Motor neuron (in vitro differentiated cells): ENCODE measurements at regions not wholly inside any gene's neighbourhood (a gene's known extent, or its start where the extent isn't known, plus 50 kb on each side); places are given as distances from the start of the nearest gene placed in this dataset.
"Not testable (repeated sequence)": the region's sequence is repeated elsewhere in the genome, so short reads cannot be mapped to it uniquely, and the experiment has no call there.

Experiments
- ATAC-seq, 8 experiments: fragments of 200-7000 bp; cut with Tn5 transposase; replicated peaks in 6 of 8; 2 replicates each; pipeline ENCODE4 v1.8.0; 2021; ENCODE audit warnings: mild to moderate bottlenecking in 8 of 8, moderate library complexity in 8 of 8
- H3K27ac ChIP-seq, 2 donors: fragments of 250-450 bp; sonication (Bioruptor Pico); 2 replicates each; pipeline ENCODE4 v1.9.0; 2021; ENCODE audit warnings: antibody characterized with exemption in 2 of 2, mild to moderate bottlenecking in 2 of 2, moderate library complexity in 1 of 2
- H3K4me1 ChIP-seq, 2 donors: fragments of 250-450 bp; sonication (Bioruptor Pico); replicated peaks in 1 of 2; 2 replicates each; pipeline ENCODE4 v1.6.1; 2021; ENCODE audit warnings: antibody characterized with exemption in 2 of 2, mild to moderate bottlenecking in 2 of 2, moderate library complexity in 1 of 2
- H3K4me3 ChIP-seq, 5 donors: fragments of 250-450 bp; sonication (Bioruptor Pico); 2 replicates each; pipeline ENCODE4 v1.9.0; 2021; ENCODE audit warnings: antibody characterized with exemption in 5 of 5, mild to moderate bottlenecking in 5 of 5, moderate library complexity in 4 of 5
- WGBS, 10 experiments: fragments of 450-650 bp; shearing (Covaris generic); methylation state at CpG; one replicate each; pipeline ENCODE4 v1.0.0; 2022; 5-methylcytosine and 5-hydroxymethylcytosine counted together
- in situ Hi-C, 9 experiments: fragments of 400-800 bp; cut with MboI; loops; one replicate each; pipeline ENCODE4 v1.15.0; 2021; ENCODE audit warnings: low sequenced_read_pairs in 9 of 9, low pct_unique_long_range_greater_than_20kb in 2 of 9; ENCODE audit not compliant: unreplicated experiment in 9 of 9

GRCh38 chr18:57882465-57882864, 79.3 kb upstream of the ATP8B1 start:
- in situ Hi-C loops, result loop anchor here in 7 of 9 experiments (25.0 kb wide), 3 partner anchors 155 to 880 kb away; partner anchors contain the start of gene NEDD4L (in 2 of the 7)
- no peak overlapping the region for H3K4me3 ChIP-seq
- H3K27ac ChIP-seq, result no peak overlapping the region

DNA sequence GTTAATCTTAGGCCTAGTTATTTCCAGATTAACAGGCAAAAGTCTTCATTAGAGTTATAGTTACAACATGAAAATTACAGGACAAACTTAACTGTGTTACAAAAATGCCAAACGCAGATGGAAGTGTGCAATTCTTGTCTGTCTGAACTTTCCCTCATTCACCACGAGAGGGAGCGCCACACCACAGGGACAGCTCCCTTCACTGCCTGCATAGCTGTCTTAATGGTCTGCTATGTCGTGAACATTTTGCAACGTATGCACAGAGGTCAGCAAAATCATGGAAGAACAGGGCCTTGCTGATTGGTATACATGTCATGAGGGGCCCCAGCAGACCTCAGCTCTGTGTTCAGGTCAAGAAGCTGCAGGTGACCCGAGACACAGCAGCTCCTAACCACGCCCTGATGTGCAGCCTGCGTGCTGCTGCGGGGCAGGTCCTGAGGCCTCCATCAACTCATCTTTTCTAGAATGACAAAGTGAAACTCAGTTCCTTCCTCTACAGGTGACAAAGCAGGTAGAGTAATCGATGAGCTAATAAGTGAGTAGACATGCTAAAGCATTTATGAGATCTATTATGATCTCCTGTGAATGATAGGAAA, 78.8 kb upstream of the ATP8B1 start:
- in situ Hi-C loops, result loop anchor here in 7 of 9 experiments (25.0 kb wide), 3 partner anchors 155 to 880 kb away; partner anchors contain the start of gene NEDD4L (in 2 of the 7)
- peak; percentile 97 to 100 (median 99) for ATAC-seq
- 0 to 46% (median 23%) methylated on average over 1 to 10 of the region's 10 CpGs; no CpG with 5 or more reads in 1 of the 10 experiments for whole genome bisulfite sequencing, 10 experiments
- Histone ChIP-seq H3K27ac (no peak overlapping the region), H3K4me3 (no peak overlapping the region), H3K4me1 (peaks cover 3 to 4% of the 10 kb centered on the region in 2 donors)

More at GRCh38 chr18:57882465-57882864, 79.3 kb upstream of the ATP8B1 start:
- H3K4me1 ChIP-seq, result peaks cover 3 to 4% of the 10 kb centered on the region in 2 donors
- peak in 1 of 8 experiments; percentile 13 for ATAC-seq
- WGBS, 10 experiments, result 0 to 83% (median 40%) methylated on average over 1 to 3 of the region's 3 CpGs; no CpG with 5 or more reads in 1 of the 10 experiments

DNA sequence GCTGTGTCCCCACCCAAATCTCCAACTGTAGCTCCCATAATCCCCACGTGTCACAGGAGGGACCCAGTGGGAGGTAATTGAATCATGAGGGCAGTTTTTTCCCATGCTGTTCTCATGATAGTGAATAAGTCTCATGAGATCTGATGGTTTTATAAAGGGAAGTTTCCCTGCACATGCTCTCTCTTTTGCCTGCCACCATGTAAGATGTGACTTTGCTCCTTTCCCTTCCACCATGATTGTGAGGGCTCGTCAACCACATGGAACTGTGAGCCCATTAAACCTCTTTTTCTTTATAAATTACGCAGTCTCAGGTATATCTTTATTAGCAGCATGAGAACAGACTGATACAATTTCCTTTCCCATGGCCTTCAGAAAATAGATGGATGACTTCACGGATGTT, 76.8 kb upstream of the ATP8B1 start:
- H3K27ac ChIP-seq, H3K4me3 ChIP-seq, ATAC-seq, H3K4me1 ChIP-seq: not testable (repeated sequence)
- in situ Hi-C loops, result loop anchor here in 7 of 9 experiments (25.0 kb wide), 3 partner anchors 157 to 882 kb away; partner anchors contain the start of gene NEDD4L (in 2 of the 7)
- WGBS, 10 experiments, result 21 to 100% (median 80%) methylated on average over 1 to 4 of the region's 4 CpGs; no CpG with 5 or more reads in 3 of the 10 experiments

GRCh38 chr18:57869221-57869620, 66.1 kb upstream of the ATP8B1 start:
- peak in 1 of 8 experiments; percentile 55 for ATAC-seq
- no peaks in the 10 kb centered on the region for H3K4me1 ChIP-seq
- in situ Hi-C loops, result loop anchor here in 1 of 9 experiments (25.0 kb wide), 1 partner anchor 232 kb away; no protein-coding TSS in a partner anchor
- H3K4me3 ChIP-seq, result no peak overlapping the region
- H3K27ac ChIP-seq, result no peak overlapping the region

DNA sequence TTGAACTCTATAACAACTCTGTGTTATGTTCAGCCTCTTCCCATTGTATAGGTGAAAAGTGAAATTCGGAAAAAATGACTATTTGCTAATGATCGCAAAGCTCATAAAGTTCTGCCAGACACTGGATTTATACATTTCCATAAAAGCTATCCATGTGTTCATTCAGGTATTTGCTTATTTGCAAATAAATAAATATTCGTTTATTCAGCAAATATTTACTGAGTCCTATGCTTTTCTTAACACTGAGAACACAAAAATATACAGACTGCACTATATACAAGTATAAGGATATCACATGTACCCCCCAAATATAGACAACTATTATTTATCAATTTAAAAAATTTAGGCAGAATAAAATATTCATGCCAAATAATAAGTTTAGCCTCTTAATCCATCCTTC, 63.2 kb upstream of the ATP8B1 start:
- WGBS, 10 experiments, result 20 to 100% (median 74%) methylated on average over 1 to 3 of the region's 3 CpGs
- no peaks in the 10 kb centered on the region for H3K4me1 ChIP-seq
- in situ Hi-C loops, result loop anchor here in 1 of 9 experiments (25.0 kb wide), 1 partner anchor 229 kb away; no protein-coding TSS in a partner anchor
- ATAC-seq, result no peak
- no peak overlapping the region for H3K4me3 ChIP-seq
- no peak overlapping the region for H3K27ac ChIP-seq

GRCh38 chr18:57864615-57865121, 61.6 kb upstream of the ATP8B1 start:
- ATAC-seq, result peak in 1 of 8 experiments; percentile 27
- 57 to 100% (median 83%) methylated on average over 1 to 4 of the region's 4 CpGs; no CpG with 5 or more reads in 1 of the 10 experiments for WGBS, 10 experiments
- Histone ChIP-seq H3K4me3 (no peak overlapping the region), H3K27ac (no peak overlapping the region), H3K4me1 (no peaks in the 10 kb centered on the region)
- in situ Hi-C loops, result loop anchor here in 1 of 9 experiments (25.0 kb wide), 1 partner anchor 227 kb away; no protein-coding TSS in a partner anchor

GRCh38 chr18:57863706-57864105, 60.6 kb upstream of the ATP8B1 start:
- in situ Hi-C loops, result loop anchor here in 1 of 9 experiments (25.0 kb wide), 1 partner anchor 226 kb away; no protein-coding TSS in a partner anchor
- H3K4me3 ChIP-seq, result no peak overlapping the region
- no peak overlapping the region for H3K27ac ChIP-seq
- WGBS, 10 experiments, result 36 to 86% (median 73%) methylated on average over 1 to 2 of the region's 2 CpGs; no CpG with 5 or more reads in 6 of the 10 experiments
- no peaks in the 10 kb centered on the region for H3K4me1 ChIP-seq
- no peak for ATAC-seq

GRCh38 chr18:57859314-57859713, 56.2 kb upstream of the ATP8B1 start:
- ATAC-seq, result peak in 3 of 8 experiments; percentile 57 to 76 (median 60)
- Histone ChIP-seq H3K4me3 (no peak overlapping the region), H3K27ac (no peak overlapping the region), H3K4me1 (no peaks in the 10 kb centered on the region)
- in situ Hi-C loops, result loop anchor here in 1 of 9 experiments (25.0 kb wide), 1 partner anchor 222 kb away; no protein-coding TSS in a partner anchor

GRCh38 chr18:57856557-57857280, 53.6 kb upstream of the ATP8B1 start:
- Histone ChIP-seq H3K4me3 (no peak overlapping the region), H3K27ac (no peak overlapping the region), H3K4me1 (no peaks in the 10 kb centered on the region)
- in situ Hi-C loops, result loop anchor here in 1 of 9 experiments (25.0 kb wide), 1 partner anchor 219 kb away; no protein-coding TSS in a partner anchor
- WGBS, 10 experiments, result 52 to 100% (median 66%) methylated on average over 1 to 9 of the region's 9 CpGs
- ATAC-seq, result peak in 4 of 8 experiments; percentile 24 to 68 (median 41)

GRCh38 chr18:57856128-57856527, 53.0 kb upstream of the ATP8B1 start:
- WGBS, 10 experiments, result 56 to 100% (median 92%) methylated on average over 1 to 3 of the region's 3 CpGs; no CpG with 5 or more reads in 1 of the 10 experiments
- in situ Hi-C loops, result loop anchor here in 1 of 9 experiments (25.0 kb wide), 1 partner anchor 219 kb away; no protein-coding TSS in a partner anchor

DNA sequence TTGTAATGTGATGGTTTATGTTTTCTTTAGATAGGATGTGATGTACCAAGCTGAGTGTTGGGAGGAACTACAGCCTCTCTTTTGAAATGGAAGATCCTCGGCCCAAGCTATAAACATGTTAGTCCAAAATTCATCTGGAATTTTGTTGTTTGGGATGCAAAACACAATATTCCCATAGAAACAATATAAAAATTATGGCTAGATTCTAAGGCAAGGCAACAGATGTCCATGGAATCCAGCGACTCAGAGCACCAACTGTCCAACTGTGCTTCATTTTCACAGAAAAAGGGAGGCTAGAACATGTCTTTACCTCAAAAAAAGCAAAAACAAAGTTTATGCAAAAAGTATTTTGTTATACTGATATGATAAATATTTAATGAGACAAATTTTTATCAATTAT, 52.4 kb upstream of the ATP8B1 start:
- H3K4me1 ChIP-seq, result no peaks in the 10 kb centered on the region
- no peak overlapping the region for H3K4me3 ChIP-seq
- no peak overlapping the region for H3K27ac ChIP-seq
- WGBS, 10 experiments, result 20 to 100% (median 87%) methylated on average over 1 to 2 of the region's 2 CpGs
- in situ Hi-C loops, result loop anchor here in 1 of 9 experiments (25.0 kb wide), 1 partner anchor 218 kb away; no protein-coding TSS in a partner anchor
- no peak for ATAC-seq

More at GRCh38 chr18:57856128-57856527, 53.0 kb upstream of the ATP8B1 start:
- ATAC-seq, result no peak
- no peak overlapping the region for H3K27ac ChIP-seq
- no peak overlapping the region for H3K4me3 ChIP-seq
- no peaks in the 10 kb centered on the region for H3K4me1 ChIP-seq

DNA sequence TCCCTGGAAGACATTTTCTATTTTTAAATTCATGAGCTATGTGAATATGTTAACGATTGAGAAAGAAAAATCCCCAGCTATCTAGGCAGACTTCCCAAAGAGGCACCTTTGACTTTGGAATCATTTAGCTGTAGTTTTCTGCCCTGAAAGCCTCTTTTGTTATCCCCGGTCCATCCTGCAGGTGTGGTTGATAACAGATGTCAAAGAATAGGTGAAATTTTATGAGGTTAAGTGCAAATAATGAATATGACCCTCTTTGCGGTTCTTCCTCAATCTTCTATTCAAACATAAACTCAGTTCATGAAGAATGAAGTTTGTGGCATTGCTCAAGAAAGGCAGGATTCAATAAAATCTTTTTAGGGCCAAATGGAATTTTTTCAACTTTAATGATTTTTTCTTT, 51.6 kb upstream of the ATP8B1 start:
- H3K4me1 ChIP-seq, result no peaks in the 10 kb centered on the region
- ATAC-seq, result no peak
- no peak overlapping the region for H3K4me3 ChIP-seq
- in situ Hi-C loops, result loop anchor here in 1 of 9 experiments (25.0 kb wide), 1 partner anchor 217 kb away; no protein-coding TSS in a partner anchor
- WGBS, 10 experiments, result 44 to 93% (median 73%) methylated on average over 2 to 3 of the region's 3 CpGs; no CpG with 5 or more reads in 1 of the 10 experiments
- H3K27ac ChIP-seq, result no peak overlapping the region
